ENCODE measurements at regions not wholly inside any gene's neighbourhood (a gene's known extent, or its start where the extent isn't known, plus 50 kb on each side); places are given as distances from the start of the nearest gene placed in this dataset.
"Not testable (repeated sequence)": the region's sequence is repeated elsewhere in the genome, so short reads cannot be mapped to it uniquely, and the experiment has no call there.

GRCh38 chr2:11877764-11878163 lies 131.3 kb downstream of the LPIN1 start:
- Mint-ChIP-seq H3K4me1 (ENCODE audit: low read depth) (peaks cover under 1% of the 10 kb centered on the region), H3K27ac (no peak overlapping the region), H3K36me3 (ENCODE audit: low read depth) (no peaks in the 10 kb centered on the region), H3K4me3 (no peak overlapping the region), H3K9me3 (peaks cover 4% of the 10 kb centered on the region), H3K27me3 (peaks cover 1% of the 10 kb centered on the region)
- no peak for ATAC-seq
- ChIA-PET CTCF (interaction anchor here (0.7 to 1.0 kb wide), 2 partner anchors 12 to 1372 kb away, joined by 3 read pairs; no protein-coding TSS in a partner anchor), POLR2A (no interaction called here)
- intact Hi-C loops (cut with micrococcal nuclease), result no loop called here
- DNase-seq, result no peak
- TF ChIP-seq, protein P1, sequence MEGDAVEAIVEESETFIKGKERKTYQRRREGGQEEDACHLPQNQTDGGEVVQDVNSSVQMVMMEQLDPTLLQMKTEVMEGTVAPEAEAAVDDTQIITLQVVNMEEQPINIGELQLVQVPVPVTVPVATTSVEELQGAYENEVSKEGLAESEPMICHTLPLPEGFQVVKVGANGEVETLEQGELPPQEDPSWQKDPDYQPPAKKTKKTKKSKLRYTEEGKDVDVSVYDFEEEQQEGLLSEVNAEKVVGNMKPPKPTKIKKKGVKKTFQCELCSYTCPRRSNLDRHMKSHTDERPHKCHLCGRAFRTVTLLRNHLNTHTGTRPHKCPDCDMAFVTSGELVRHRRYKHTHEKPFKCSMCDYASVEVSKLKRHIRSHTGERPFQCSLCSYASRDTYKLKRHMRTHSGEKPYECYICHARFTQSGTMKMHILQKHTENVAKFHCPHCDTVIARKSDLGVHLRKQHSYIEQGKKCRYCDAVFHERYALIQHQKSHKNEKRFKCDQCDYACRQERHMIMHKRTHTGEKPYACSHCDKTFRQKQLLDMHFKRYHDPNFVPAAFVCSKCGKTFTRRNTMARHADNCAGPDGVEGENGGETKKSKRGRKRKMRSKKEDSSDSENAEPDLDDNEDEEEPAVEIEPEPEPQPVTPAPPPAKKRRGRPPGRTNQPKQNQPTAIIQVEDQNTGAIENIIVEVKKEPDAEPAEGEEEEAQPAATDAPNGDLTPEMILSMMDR (IDR thresholded peaks at IDR 0.05), result no peak

DNA sequence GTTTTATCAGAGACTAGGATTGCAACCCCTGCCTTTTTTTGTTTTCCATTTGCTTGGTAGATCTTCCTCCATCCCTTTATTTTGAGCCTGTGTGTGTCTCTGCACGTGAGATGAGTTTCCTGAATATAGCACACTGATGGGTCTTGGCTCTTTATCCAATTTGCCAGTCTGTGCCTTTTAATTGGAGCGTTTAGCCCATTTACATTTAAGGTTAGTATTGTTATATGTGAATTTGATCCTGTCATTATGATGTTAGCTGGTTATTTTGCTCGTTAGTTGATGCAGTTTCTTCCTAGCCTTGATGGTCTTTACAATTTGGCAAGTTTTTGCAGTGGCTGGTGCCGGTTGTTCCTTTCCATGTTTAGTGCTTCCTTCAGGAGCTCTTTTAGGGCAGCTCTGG lies 138.8 kb downstream of the LPIN1 start:
- intact Hi-C loops (cut with micrococcal nuclease); H3K36me3 Mint-ChIP-seq (ENCODE audit: low read depth); ATAC-seq; CTCF ChIA-PET; H3K4me3 Mint-ChIP-seq; DNase-seq; H3K4me1 Mint-ChIP-seq (ENCODE audit: low read depth); POLR2A ChIA-PET; H3K27me3 Mint-ChIP-seq; H3K27ac Mint-ChIP-seq: not testable (repeated sequence)
- peaks cover 18% of the 10 kb centered on the region for H3K9me3 Mint-ChIP-seq

DNA sequence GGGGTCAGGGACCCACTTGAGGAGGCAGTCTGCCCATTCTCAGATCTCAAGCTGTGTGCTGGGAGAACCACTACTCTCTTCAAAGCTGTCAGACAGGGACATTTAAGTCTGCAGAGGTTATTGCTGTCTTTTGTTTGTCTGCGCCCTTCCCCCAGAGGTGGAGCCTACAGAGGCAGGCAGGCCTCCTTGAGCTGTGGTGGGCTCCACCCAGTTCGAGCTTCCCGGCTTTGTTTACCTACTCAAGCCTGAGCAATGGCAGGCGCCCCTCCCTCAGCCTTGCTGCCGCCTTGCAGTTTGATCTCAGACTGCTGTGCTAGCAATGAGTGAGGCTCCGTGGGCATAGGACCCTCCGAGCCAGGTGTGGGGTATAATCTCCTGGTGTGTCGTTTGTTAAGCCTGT lies 140.5 kb downstream of the LPIN1 start:
- POLR2A ChIA-PET; H3K36me3 Mint-ChIP-seq (ENCODE audit: low read depth); H3K27ac Mint-ChIP-seq; H3K27me3 Mint-ChIP-seq; H3K4me1 Mint-ChIP-seq (ENCODE audit: low read depth); DNase-seq; CTCF ChIA-PET; H3K4me3 Mint-ChIP-seq; intact Hi-C loops (cut with micrococcal nuclease); ATAC-seq: not testable (repeated sequence)
- peaks cover 26% of the 10 kb centered on the region for H3K9me3 Mint-ChIP-seq

- Mint-ChIP-seq H3K4me1 (ENCODE audit: low read depth) (no peaks in the 10 kb centered on the region), H3K36me3 (ENCODE audit: low read depth) (peaks cover 4% of the 10 kb centered on the region), H3K27me3 (no peaks in the 10 kb centered on the region), H3K4me3 (no peak overlapping the region), H3K9me3 (peaks cover 32% of the 10 kb centered on the region), H3K27ac (no peak overlapping the region)
- POLR2A ChIA-PET, result interaction anchor here (1.0 kb wide), 1 partner anchor 56 kb away, joined by 3 read pairs; no protein-coding TSS in a partner anchor
- DNase-seq (no peak), ATAC-seq (no peak)
- CTCF ChIA-PET, result interaction anchor here (0.6 to 1.0 kb wide), 2 partner anchors 10 to 11 kb away, joined by 3 read pairs; no protein-coding TSS in a partner anchor
- TF ChIP-seq, protein P1 (IDR thresholded peaks at IDR 0.05), result no peak
- intact Hi-C loops (cut with micrococcal nuclease), result no loop called here
Measured at GRCh38 chr2:11889101-11889850, 142.8 kb downstream of the LPIN1 start.

DNA sequence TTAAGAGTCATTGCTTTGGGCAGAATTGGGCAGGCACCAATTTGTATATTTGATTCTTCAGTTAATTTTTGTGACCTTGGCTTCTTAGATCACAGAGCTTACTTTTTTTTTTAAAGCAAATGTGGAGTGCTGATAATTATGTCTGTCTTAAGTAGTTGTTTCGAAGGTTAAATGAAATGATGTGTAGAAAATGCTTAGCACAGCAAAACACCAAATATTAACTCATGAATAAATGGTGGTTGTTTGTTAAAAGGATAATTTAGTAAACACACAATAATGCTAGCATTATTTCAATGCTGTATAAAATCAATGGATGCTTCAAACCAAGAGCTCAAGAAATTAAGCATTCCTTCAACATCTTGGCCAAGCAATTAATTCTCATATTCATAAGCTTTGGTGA lies 143.4 kb downstream of the LPIN1 start:
- POLR2A ChIA-PET, result interaction anchor here (1.0 kb wide), 1 partner anchor 57 kb away, joined by 3 read pairs; no protein-coding TSS in a partner anchor
- CTCF ChIA-PET, result interaction anchor here (0.6 to 1.0 kb wide), 2 partner anchors 10 to 12 kb away, joined by 3 read pairs; no protein-coding TSS in a partner anchor

More for the DNA sequence above, 143.4 kb downstream of the LPIN1 start:
- TF ChIP-seq, protein P1 (IDR thresholded peaks at IDR 0.05), result no peak
- peaks cover 37% of the 10 kb centered on the region for H3K9me3 Mint-ChIP-seq
- H3K27me3 Mint-ChIP-seq, result no peaks in the 10 kb centered on the region
- H3K4me3 Mint-ChIP-seq, result no peak overlapping the region
- peaks cover 6% of the 10 kb centered on the region for H3K36me3 Mint-ChIP-seq (ENCODE audit: low read depth)
- ATAC-seq, result no peak
- H3K27ac Mint-ChIP-seq, result no peak overlapping the region
- intact Hi-C loops (cut with micrococcal nuclease), result no loop called here
- no peaks in the 10 kb centered on the region for H3K4me1 Mint-ChIP-seq (ENCODE audit: low read depth)
- no peak for DNase-seq

All from activated CD8-positive, alpha-beta T cell treated with anti-CD3 and anti-CD28 coated beads for 36 hours (primary cell).